ENCODE measurements at regions not wholly inside any gene's neighbourhood (a gene's known extent, or its start where the extent isn't known, plus 50 kb on each side); places are given as distances from the start of the nearest gene placed in this dataset.
"Not testable (repeated sequence)": the region's sequence is repeated elsewhere in the genome, so short reads cannot be mapped to it uniquely, and the experiment has no call there.

DNA sequence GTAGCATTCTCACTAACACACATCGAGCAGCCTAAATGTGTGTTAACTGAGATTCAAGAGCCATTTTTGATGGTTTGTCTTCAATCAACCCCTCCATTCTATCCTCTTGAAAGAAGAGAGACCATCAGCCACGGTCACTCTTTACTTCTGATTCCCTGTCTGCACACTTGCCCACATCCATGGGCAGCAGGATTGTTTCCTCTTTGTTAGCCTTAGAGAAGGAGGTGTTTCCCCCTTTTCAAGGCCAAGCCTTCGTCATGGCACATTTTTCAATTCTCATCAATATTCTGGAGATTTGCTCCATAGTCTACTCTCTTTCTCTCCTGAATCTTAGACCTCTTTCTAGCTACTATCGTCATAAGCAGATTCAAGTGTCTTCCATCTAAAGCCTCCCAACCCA, 522.4 kb upstream of the NAALADL2 start:
- no peak for DNase-seq (ENCODE audit: low read depth)
- no peak overlapping the region for H3K4me3 ChIP-seq (ENCODE audit: low read depth, low read length)

DNA sequence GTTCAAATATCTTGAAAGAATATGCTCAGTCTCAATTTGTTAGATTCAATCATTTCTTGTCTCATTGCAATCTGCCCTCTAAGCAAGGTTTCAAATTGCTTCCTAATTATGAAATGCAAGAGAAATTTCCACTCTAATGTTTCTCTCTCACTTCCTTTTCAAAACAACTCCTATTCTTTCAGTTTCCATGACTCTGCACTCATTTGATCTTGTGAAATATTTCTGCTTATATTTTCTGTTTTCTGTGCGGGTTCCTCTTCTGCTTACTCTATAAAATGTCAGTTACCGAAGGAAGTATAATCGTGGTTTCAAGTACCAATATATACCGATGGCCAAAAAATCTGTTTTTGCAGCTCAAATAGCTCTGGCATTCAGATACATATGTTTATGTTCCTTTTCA, 521.9 kb upstream of the NAALADL2 start:
- H3K4me3 ChIP-seq (ENCODE audit: low read depth, low read length) = no peak overlapping the region
- DNase-seq (ENCODE audit: low read depth) = no peak

DNA sequence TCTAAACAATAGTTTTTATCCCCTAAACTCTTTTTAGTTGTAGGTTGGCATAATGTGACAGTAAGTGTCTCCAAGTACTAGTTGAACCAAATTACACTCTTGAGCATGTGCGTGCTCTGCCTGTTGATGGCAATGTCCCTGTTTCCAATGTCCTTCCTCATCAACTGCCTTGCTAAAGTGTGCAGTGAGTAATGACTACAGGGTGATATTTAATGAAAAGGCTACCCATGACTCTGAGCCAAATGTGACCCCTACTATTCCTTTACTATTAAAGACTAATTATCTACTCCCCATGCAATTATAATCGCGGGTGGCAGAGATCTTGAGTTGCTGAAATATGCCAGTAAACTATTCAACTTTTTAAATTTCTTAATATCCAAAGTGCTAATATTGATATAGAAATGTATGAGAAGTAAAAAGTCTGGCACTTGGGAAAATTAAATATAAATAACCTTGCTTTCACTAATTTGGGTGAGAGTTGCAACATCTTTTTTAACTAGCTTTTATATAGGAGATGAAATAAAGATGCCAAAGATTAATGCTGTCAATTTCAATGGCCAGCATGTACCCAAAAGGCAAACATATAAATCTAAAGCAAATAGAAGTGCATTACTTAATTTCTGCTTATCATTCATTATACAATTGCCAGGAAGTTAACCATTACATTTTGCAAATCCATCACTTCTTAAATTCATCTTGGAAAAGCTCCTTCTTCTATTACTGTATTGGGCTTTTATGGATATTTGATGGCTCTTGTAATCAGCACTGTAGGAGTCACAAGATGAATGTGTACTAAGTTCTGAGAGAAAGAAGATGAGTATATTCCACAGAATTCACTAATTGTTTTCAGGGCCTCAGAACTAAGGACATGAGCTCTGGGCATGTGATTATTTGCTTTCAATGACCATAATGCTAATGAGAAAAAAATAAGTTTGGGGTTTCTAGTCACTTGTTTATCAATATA, 518.2 kb upstream of the NAALADL2 start:
- DNase-seq (ENCODE audit: low read depth) = no peak
- no peak overlapping the region for H3K4me3 ChIP-seq (ENCODE audit: low read depth, low read length)

DNA sequence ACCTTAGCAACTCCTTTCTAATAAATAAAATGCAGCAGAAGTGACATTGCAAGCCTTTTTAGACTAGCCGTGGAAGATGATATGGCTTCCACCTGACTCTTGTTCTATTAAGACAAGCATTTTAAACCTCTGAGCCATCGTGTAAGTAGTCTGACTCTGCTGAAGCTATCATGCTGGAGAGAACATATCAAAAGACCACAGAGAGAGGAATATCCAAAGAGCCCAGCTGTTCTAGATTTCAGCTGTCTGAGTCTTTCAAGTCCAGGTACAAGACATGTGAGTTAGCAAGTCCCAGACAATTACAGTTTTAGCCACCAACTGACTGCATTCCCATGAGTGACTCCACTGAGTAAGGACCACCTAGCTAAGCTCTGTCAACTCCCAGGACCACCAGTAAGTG, 517.0 kb upstream of the NAALADL2 start:
- H3K4me3 ChIP-seq (ENCODE audit: low read depth, low read length) = no peak overlapping the region
- DNase-seq (ENCODE audit: low read depth) = peak; percentile 46

DNA sequence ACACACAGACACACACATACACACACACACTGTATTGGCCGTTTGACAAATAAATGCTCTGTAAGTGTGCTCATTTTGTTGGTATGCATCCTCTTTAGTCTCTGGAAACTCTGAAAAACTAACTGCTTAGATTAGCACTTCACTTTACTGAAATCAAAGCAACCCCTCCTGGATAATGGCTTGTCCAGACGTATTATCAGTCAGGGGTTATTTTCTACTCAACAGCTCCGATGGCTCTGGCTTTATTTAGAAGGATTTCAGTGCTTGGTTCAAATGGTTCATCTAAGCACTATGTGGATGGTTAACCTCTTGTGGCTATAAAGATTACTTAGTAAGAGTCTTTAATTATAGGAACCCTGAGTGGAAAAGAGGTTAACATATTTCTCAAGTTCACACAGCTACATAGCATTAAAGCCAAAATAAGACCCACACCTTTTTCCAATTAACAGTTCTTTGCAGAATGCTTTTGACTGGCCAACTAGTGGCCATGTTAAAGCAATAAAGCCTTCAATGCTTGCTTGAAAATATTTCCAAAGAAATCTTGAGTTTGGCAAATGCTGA, 516.1 kb upstream of the NAALADL2 start:
- DNase-seq (ENCODE audit: low read depth) = no peak
- no peak overlapping the region for H3K4me3 ChIP-seq (ENCODE audit: low read depth, low read length)

DNA sequence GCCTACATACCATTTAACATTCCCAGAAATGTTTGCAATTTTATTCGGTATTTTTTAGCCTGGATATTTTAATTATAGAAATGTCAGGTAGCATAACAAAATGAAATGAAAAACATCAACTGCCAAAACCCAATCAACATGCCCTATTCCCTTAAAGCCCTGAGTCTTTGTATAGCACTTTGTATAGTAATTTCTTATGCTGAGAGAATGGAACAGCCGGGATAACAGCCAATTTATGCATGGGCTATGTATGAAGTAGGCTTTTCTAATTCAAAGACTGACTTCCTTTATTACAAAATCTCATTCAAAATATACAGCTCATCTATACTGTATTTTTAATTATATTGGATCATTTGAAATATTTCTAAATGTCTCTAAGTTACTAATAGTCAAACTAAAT, 513.0 kb upstream of the NAALADL2 start:
- no peak overlapping the region for H3K4me3 ChIP-seq (ENCODE audit: low read depth, low read length)
- no peak for DNase-seq (ENCODE audit: low read depth)

DNA sequence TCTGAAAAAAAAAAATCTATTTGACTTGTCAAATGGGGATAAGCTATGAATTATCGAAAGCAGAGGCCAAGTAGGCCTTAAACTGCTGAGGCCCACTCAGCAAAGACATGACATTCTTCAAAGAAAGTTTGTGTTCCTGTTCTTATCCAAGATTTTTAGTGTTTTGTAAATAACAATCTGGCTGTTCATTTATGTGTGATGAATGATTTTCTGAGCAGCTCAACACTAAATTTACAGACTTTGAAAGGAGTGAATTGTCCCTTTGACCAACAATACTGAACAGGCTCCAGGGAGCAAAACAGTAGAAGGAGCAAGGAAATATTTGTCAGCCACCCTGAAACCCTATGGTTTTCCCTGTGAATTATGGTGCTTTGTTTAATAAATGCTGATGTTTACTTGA, 512.6 kb upstream of the NAALADL2 start:
- H3K4me3 ChIP-seq (ENCODE audit: low read depth, low read length) = no peak overlapping the region
- no peak for DNase-seq (ENCODE audit: low read depth)

DNA sequence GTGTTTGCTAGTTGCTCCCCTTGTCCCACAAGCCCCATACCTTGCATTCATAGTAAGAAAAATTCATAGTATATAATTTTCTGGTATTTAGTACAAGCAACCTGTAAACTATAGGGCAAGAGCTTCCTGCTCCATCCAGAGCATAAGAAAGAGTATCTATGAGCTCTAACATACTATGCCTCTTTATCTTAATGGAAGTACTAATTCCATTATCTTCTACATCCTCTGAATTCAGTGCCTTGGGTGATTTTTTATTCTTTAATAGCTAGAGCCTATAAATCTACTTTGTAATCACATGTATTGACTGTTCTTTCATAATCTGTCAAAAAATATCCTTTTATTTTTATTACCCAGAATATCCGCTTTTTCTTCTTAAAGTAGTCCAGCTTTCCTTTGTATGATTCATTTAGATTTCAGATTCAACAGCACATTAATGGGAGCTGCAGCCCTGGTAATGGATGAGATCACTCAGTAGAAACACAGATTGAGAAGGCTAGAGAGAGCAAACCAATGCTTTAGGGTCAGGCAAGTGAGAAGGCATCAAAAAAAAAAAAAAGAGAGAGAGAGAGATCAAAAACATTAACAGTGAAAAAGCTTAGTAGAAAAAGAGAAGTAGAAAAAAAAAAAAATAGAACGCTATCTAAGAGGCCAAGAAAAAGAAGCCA, 511.5 kb upstream of the NAALADL2 start:
- DNase-seq (ENCODE audit: low read depth) = no peak
- no peak overlapping the region for H3K4me3 ChIP-seq (ENCODE audit: low read depth, low read length)

DNA sequence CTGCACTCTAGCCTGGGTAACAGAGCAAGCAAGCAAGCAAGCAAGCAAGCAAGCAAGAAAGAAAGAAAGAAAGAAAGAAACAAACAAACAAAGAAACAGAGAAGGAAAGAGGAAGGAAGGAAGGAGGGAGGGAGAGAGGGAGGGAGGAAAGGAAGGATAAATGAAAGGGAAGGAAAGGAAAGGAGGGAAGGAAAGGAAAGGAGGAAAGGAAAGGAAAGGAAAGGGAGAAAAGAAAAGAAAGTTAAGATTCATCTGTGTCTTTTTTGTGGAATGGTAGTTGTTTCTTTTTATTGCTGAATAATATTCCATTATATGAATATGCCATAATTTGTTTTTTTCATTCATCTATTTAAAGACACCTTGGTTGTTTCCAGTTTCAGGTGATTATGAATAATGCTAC, 506.9 kb upstream of the NAALADL2 start:
- H3K4me3 ChIP-seq (ENCODE audit: low read depth, low read length) = no peak overlapping the region
- no peak for DNase-seq (ENCODE audit: low read depth)

DNA sequence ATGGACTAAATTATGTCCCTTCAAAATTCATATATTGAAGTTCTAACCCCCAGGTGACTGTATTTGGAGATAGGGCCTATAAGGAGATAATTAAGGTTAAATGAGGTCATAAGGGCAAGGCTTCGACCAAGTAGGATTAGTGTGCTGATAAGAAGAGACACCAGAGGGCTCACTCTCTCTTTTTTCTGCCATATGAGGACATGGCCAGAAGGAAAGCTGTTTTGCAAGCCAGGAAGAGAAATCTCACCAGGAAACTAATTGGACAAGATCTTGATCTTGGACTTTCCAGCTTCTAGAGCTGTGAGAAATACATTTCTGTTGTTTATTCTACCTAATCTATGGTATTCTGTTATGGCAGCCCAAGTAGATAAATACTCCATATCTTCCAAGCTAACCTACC, 503.6 kb upstream of the NAALADL2 start:
- no peak overlapping the region for H3K4me3 ChIP-seq (ENCODE audit: low read depth, low read length)
- no peak for DNase-seq (ENCODE audit: low read depth)

DNA sequence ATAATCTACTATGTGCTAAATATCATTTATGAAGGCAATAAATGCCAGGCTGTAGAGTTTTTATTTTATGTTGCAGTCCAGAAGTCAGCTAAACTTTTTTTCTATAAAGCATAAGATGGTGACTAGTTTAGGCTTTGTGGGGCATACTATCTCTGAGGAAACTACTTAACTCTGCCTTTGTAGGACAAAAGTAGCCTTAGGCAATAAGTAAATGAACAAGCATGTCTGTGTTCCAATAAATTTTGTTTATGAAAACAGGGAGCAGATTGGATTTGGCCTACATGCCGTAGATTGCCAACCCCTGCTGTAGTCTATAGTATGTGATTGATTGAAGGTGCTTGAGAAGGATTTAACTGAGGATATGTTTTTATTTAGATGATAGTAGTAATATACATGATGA, 502.5 kb upstream of the NAALADL2 start:
- H3K4me3 ChIP-seq (ENCODE audit: low read depth, low read length) = no peak overlapping the region

DNA sequence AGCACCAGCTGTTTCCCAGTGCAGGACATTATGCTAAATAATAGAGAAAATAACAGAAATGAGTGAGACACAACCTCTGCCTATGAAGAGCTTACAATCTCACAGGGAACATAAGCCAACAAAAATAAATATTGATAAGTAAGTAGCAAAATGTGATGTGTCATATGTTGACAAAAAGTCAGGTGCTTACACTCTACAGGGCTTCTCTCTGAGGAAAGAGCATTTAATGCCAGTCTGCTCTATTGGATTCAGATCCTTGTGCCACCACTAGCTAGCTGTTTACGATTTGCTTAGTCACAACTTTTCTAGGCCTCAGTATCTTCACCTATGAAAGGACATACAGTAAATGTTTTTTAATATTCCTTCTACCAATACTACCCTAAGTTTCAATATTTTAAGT, 500.9 kb upstream of the NAALADL2 start:
- no peak for DNase-seq (ENCODE audit: low read depth)
- H3K4me3 ChIP-seq (ENCODE audit: low read depth, low read length) = no peak overlapping the region

More for the DNA sequence above, 502.5 kb upstream of the NAALADL2 start:
- no peak for DNase-seq (ENCODE audit: low read depth)

DNA sequence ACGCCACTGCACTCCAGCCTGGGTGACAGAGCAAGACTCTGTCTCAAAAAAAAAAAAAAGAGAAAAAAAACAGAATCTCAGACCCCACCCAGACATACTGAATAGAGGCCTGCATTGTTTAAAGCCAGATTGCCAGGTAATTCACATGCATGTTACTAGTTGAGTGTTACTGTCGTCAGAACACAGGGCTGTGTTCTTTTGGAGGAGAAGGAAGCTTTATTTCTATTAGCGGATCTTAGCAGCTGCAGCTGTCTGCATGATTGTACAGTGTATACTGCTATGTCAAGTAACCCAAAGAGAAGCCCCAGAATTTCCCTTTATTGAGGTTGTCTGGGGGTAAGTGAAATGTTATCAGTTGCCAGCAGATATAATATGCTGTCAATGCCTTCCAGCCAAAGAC, 496.6 kb upstream of the NAALADL2 start:
- no peak overlapping the region for H3K4me3 ChIP-seq (ENCODE audit: low read depth, low read length)
- no peak for DNase-seq (ENCODE audit: low read depth)

DNA sequence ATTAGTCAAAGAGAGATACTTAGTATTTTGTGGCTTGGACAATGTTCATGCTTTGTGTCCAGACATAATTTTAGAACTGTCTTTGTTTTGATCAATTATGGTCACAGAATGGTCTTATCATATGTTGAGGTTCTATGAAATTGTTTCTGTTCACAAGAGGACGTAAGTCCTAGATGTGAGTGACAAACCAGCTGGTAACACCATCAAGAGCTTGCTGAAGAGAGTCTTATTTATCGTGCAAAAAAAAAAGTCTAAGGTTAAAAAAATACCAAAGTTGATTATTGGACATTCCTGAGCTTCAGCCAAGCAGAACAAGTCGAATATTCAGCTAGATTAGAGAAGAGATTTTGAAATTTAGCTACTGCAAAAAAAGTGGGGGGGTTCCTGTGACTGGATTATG, 495.9 kb upstream of the NAALADL2 start:
- no peak overlapping the region for H3K4me3 ChIP-seq (ENCODE audit: low read depth, low read length)
- no peak for DNase-seq (ENCODE audit: low read depth)

DNA sequence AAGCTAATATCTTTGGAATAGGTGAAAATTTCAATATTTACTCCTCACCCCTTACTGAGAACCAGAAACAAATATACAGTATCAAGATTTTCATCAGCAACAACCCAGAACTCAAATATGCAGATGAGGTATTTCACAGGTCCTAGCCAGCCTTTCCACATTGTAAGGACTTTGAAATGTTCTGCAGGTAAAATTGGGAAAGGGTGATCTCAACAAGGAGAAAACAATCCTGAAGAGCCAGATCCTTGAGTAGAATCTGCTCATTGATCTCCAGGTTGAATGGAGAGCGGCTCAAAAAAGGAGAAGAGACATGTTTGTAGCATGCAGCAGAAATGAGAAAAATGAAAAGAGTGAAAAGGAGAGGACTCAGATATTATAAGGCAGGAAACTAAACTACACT, 493.3 kb upstream of the NAALADL2 start:
- H3K4me3 ChIP-seq (ENCODE audit: low read depth, low read length) = no peak overlapping the region
- DNase-seq (ENCODE audit: low read depth) = no peak

DNA sequence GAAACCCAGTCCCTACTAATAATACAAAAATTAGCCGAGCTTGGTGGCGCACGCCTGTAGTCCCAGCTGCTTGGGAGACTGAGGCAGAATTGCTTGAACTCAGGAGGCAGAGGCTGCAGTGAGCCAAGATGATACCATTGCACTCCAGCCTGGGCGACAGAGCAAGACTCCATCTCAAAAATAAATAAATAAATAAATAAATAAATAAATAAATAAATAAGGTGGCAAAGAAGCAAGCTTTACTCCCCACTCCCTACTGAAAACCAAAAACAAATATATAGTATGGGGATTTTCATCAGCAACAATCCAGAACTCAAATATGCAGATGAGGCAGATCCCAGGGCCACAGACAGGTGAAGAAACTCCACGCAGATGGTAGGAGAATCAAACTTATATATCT, 492.2 kb upstream of the NAALADL2 start:
- DNase-seq (ENCODE audit: low read depth); H3K4me3 ChIP-seq (ENCODE audit: low read depth, low read length): not testable (repeated sequence)

DNA sequence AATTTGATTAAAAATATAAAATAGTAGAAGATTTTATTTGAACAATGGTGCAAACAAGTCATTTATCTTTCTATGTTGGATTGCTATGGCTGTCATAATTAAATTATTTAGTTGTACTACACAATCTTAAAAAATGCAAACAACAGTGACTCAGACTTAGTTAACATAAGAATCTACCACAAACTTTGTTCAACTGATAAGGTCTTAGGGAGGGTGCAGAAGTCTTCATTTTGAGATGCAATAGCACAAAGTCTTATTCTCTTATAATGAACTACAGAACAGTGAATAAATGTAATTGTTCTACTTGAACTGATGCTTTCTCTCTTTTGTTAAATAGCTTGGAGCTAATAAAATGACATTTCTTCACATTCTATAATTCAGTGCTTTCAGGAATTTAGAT, 482.8 kb upstream of the NAALADL2 start:
- H3K4me3 ChIP-seq (ENCODE audit: low read depth, low read length) = no peak overlapping the region
- no peak for DNase-seq (ENCODE audit: low read depth)

DNA sequence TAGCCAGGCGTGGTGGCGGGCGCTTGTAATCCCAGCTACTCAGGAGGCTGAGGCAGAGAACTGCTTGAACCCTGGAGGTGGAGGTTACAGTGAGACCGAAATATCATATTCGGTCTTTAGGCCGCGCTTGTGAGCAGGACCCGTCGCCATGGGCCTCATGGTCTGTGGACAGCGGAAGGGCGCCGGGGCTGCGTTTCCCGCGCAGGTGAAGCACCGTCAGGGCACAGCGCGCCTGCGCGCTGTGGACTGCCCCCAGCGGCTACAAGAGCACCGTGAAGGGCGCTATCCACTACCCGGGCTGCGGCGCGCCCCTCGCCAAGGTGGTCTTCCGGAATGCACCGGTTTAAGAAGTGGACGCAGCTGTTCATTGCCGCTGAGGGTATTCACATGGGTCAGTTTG, 482.0 kb upstream of the NAALADL2 start:
- H3K4me3 ChIP-seq (ENCODE audit: low read depth, low read length) = no peak overlapping the region
- DNase-seq (ENCODE audit: low read depth) = no peak

DNA sequence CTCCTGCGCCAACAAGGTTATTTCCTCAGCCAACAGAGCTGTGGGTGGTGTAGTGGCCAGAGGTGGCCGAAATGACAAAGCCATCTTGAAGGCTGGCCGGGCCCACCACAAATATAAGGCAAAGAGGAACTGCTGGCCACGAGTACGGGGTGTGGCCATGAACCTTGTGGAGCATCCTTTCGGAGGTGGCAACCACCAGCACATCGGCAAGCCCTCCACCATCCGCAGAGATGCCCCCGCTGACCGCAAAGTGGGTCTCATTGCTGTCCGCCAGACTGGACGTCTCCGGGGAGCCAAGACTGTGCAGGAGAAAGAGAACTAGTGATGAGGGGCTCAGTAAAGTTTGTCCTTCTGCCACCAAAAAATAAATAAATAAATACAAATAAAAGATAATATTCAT, 481.4 kb upstream of the NAALADL2 start:
- DNase-seq (ENCODE audit: low read depth) = no peak
- H3K4me3 ChIP-seq (ENCODE audit: low read depth, low read length) = no peak overlapping the region

DNA sequence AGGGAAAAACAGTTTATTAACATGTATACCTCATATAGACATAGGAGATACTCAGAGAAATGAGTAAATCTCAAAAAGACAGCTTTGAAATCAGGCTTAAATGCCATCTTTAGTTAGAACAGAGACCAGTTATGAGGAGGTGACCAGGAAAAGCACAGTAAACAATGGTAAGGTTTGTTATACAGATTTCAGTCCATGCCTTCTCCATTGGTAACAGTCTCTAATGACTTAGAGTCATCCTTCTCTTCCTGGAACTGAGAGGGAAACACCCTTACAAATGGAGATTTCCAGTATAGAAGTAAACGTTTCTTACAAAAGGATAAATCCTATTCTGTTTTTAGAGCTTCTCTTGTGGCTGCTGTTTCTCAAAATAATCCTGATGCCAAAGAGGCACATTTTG, 476.3 kb upstream of the NAALADL2 start:
- DNase-seq (ENCODE audit: low read depth) = no peak
- H3K4me3 ChIP-seq (ENCODE audit: low read depth, low read length) = no peak overlapping the region

DNA sequence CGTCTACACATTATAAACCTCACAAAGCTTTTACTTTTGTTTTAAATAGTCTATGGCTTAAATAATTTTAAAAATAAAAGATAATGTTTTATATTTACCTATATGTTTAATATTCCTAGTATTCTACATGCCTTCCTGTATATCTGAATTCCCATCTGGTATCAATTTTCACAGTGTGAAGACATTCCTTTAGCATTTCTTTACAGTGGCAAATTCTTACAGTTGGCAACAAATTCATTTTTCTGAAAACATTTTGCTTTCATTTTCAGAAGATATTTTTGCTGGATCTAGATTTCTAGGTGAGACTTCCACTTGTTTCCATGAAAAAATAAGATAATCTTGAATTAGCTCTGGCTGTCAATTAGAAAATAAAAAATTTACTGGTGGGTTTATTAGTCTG, 471.4 kb upstream of the NAALADL2 start:
- H3K4me3 ChIP-seq (ENCODE audit: low read depth, low read length) = no peak overlapping the region
- no peak for DNase-seq (ENCODE audit: low read depth)
